ENCODE measurements at regions not wholly inside any gene's neighbourhood (a gene's known extent, or its start where the extent isn't known, plus 50 kb on each side); places are given as distances from the start of the nearest gene placed in this dataset.

DNA sequence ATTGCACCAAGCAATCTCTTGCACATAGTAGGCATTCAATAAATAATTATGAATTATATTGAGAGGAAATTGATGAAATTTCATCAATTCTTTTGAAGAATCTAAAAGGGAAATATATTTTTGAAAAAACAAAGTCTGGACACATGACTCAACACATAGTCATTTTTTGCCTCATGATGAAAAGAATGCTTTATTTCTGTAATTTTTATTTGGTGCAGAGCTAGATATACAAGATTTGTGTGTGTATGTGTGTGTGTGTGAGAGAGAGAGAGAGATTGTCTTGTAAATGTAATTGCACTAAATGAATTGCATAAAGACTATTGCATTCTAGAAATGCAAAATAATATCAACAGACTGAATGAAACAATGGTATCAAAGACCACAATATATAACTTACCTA lies 206.2 kb upstream of the C1orf87 start:
- H3K27me3 Mint-ChIP-seq (ENCODE audit: unreplicated experiment), result no peaks in the 10 kb centered on the region
- no peak for DNase-seq (ENCODE audit: low spot score)
- no peaks in the 10 kb centered on the region for H3K36me3 Mint-ChIP-seq (ENCODE audit: low read depth, unreplicated experiment)
- no peak overlapping the region for H3K4me3 Mint-ChIP-seq (ENCODE audit: unreplicated experiment)
- TF ChIP-seq, protein P1, sequence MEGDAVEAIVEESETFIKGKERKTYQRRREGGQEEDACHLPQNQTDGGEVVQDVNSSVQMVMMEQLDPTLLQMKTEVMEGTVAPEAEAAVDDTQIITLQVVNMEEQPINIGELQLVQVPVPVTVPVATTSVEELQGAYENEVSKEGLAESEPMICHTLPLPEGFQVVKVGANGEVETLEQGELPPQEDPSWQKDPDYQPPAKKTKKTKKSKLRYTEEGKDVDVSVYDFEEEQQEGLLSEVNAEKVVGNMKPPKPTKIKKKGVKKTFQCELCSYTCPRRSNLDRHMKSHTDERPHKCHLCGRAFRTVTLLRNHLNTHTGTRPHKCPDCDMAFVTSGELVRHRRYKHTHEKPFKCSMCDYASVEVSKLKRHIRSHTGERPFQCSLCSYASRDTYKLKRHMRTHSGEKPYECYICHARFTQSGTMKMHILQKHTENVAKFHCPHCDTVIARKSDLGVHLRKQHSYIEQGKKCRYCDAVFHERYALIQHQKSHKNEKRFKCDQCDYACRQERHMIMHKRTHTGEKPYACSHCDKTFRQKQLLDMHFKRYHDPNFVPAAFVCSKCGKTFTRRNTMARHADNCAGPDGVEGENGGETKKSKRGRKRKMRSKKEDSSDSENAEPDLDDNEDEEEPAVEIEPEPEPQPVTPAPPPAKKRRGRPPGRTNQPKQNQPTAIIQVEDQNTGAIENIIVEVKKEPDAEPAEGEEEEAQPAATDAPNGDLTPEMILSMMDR (IDR thresholded peaks at IDR 0.05; ENCODE audit: unreplicated experiment), result no peak
- peaks cover 10% of the 10 kb centered on the region for H3K4me1 Mint-ChIP-seq (ENCODE audit: unreplicated experiment)
- H3K27ac Mint-ChIP-seq (ENCODE audit: unreplicated experiment), result no peak overlapping the region
- no peaks in the 10 kb centered on the region for H3K9me3 Mint-ChIP-seq (ENCODE audit: unreplicated experiment)

DNA sequence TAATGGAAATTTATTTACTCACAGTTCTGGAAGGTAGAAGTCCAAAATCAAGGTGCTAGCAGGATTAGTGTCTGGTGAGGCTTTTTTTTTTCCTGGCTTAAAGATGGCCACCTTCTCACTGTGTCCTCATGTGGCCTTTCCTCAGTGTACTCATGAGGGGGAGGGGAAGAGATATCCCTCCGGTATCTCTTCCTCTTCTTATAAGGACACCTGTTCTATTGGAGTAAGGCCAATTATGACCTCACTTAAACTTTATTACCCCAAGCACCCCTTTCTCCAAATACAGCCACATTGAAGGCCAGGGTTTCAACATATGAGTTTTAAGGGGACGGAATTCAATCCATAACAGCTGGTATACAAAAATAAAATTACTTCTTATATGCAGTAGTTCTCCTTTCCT lies 203.7 kb upstream of the C1orf87 start:
- TF ChIP-seq, protein P1 (IDR thresholded peaks at IDR 0.05; ENCODE audit: unreplicated experiment), result no peak
- DNase-seq (ENCODE audit: low spot score), result no peak
- Mint-ChIP-seq H3K27me3 (ENCODE audit: unreplicated experiment) (no peaks in the 10 kb centered on the region), H3K36me3 (ENCODE audit: low read depth, unreplicated experiment) (no peaks in the 10 kb centered on the region), H3K4me3 (ENCODE audit: unreplicated experiment) (no peak overlapping the region), H3K9me3 (ENCODE audit: unreplicated experiment) (no peaks in the 10 kb centered on the region), H3K27ac (ENCODE audit: unreplicated experiment) (no peak overlapping the region), H3K4me1 (ENCODE audit: unreplicated experiment) (peaks cover 10% of the 10 kb centered on the region)

DNA sequence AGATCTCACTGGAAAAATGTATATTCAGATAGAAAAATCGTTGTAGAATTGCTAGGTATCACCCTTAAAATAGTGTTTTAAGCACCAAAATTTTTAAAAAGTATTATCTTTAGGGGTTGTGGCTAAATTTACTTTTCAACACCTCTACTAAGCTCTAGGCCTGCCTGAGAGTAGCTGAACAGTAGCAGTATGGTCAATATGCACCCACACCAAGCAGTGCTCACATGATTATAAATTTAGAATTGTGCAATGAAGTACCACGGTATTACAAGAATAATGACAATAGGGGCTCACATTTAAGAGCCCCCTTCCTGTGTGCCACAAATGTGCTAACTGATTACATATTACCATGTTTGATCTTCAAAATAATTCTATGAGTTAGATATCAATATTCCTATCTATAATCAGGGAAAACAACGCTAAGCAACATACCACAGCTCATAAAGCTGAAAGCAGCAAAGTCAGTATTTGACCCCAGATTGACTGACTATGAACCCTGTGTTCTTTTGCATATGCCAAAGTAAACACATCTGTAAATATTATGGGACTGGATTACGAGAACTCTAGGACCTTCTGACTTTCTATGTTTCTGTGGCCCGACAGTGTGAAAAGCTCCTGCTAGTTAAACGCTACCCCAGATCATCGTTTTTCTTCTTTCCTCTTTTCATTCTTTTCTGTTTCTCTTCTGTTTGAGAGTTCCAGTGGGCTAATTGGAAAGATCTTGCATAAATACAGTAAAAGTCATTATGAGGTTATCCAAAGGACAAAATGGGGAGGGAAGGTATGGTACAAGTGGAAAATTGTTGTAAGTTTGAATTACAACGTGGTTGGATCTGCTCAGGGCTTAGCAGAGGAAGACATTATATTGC lies 201.1 kb upstream of the C1orf87 start:
- TF ChIP-seq, protein P1 (IDR thresholded peaks at IDR 0.05; ENCODE audit: unreplicated experiment), result no peak
- no peaks in the 10 kb centered on the region for H3K4me1 Mint-ChIP-seq (ENCODE audit: unreplicated experiment)
- H3K36me3 Mint-ChIP-seq (ENCODE audit: low read depth, unreplicated experiment), result no peaks in the 10 kb centered on the region
- no peaks in the 10 kb centered on the region for H3K9me3 Mint-ChIP-seq (ENCODE audit: unreplicated experiment)
- H3K27me3 Mint-ChIP-seq (ENCODE audit: unreplicated experiment), result no peaks in the 10 kb centered on the region
- no peak for DNase-seq (ENCODE audit: low spot score)
- no peak overlapping the region for H3K27ac Mint-ChIP-seq (ENCODE audit: unreplicated experiment)
- no peak overlapping the region for H3K4me3 Mint-ChIP-seq (ENCODE audit: unreplicated experiment)

DNA sequence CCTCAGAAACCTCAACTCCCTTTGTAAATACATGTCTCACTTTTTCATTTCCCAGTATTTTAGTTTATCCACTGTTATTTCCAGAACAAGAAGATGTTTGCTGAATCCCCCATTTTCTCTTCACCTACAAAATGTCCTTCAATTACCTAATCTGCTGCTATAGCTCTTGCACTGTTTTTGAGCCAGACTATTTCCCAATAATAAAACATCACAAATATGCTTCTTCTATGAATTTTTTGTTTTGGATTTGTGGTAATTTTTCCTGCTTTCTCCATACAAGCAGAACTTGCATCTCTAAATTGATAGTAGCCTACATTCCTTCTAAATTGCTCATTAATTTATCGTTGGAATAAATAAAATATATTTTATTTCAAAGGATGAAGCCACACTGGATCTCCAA lies 199.6 kb upstream of the C1orf87 start:
- Mint-ChIP-seq H3K27ac (ENCODE audit: unreplicated experiment) (no peak overlapping the region), H3K4me1 (ENCODE audit: unreplicated experiment) (no peaks in the 10 kb centered on the region), H3K36me3 (ENCODE audit: low read depth, unreplicated experiment) (no peaks in the 10 kb centered on the region), H3K27me3 (ENCODE audit: unreplicated experiment) (peaks cover 1% of the 10 kb centered on the region), H3K9me3 (ENCODE audit: unreplicated experiment) (no peaks in the 10 kb centered on the region), H3K4me3 (ENCODE audit: unreplicated experiment) (no peak overlapping the region)
- DNase-seq (ENCODE audit: low spot score), result no peak
- TF ChIP-seq, protein P1 (IDR thresholded peaks at IDR 0.05; ENCODE audit: unreplicated experiment), result no peak

DNA sequence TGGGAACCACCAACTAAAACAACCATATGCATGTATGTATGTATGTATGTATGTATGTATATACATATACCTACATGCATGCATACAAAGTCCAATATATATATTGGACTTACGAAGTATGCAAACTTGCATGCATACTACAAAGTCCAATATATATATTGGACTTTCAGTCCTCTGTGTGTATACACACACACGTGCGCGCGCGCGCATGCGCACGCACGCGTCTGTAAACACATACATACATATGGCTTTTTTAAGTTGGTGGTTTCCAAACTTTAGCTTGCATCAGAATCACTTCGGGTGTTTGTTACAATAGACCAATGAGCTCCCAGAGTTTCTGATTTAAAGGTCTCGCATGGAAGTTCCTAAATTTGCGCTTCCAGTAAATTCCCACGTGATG lies 197.5 kb upstream of the C1orf87 start:
- DNase-seq (ENCODE audit: low spot score), result no peak
- H3K36me3 Mint-ChIP-seq (ENCODE audit: low read depth, unreplicated experiment), result no peaks in the 10 kb centered on the region
- TF ChIP-seq, protein P1 (IDR thresholded peaks at IDR 0.05; ENCODE audit: unreplicated experiment), result no peak
- H3K27me3 Mint-ChIP-seq (ENCODE audit: unreplicated experiment), result peaks cover 2% of the 10 kb centered on the region
- H3K9me3 Mint-ChIP-seq (ENCODE audit: unreplicated experiment), result no peaks in the 10 kb centered on the region
- H3K4me3 Mint-ChIP-seq (ENCODE audit: unreplicated experiment), result no peak overlapping the region
- H3K4me1 Mint-ChIP-seq (ENCODE audit: unreplicated experiment), result no peaks in the 10 kb centered on the region
- no peak overlapping the region for H3K27ac Mint-ChIP-seq (ENCODE audit: unreplicated experiment)

Data from endothelial cell (in vitro differentiated cells).